H1 (cell line): ENCODE measurements at regions not wholly inside any gene's neighbourhood (a gene's known extent, or its start where the extent isn't known, plus 50 kb on each side); places are given as distances from the start of the nearest gene placed in this dataset.

Experiments used
- CTCF ChIA-PET: fragments of 300-600 bp; sonication (Branson Sonifier 250); formaldehyde crosslinking; loops from one replicate; lab custom pipeline; 2021; ENCODE audit not compliant: partially characterized antibody; lab: Charles Lee
- POLR2A ChIA-PET: fragments of 300-600 bp; sonication (Branson Sonifier 250); formaldehyde crosslinking; loops from one replicate; lab custom pipeline; 2021; ENCODE audit warnings: inconsistent platforms; ENCODE audit not compliant: partially characterized antibody; lab: Charles Lee
- DNase-seq, 2 experiments: peaks; one replicate each; pipeline versions ENCODE4 v3.0.0 to v3.0.0-alpha.2; 2010 to 2022; ENCODE audit warnings: low spot score in 2 of 2, low read depth in 1 of 2, mixed read lengths in 1 of 2
- FAIRE-seq: peaks from 2 replicates; lab custom pipeline; 2011; peaks lifted over from hg19 to GRCh38; lab: Jason Lieb, UNC
- H2AFZ ChIP-seq: 2 replicates; pipeline ENCODE4 v1.8.1; 2012; ENCODE audit warnings: low read length, inconsistent platforms
- H2AK5ac ChIP-seq: 2 replicates; pipeline ENCODE4 v1.6.1; 2013; ENCODE audit warnings: low read depth, low read length
- H2BK120ac ChIP-seq: replicated peaks from 2 replicates; pipeline ENCODE3; 2013; ENCODE audit warnings: low read depth, low read length, inconsistent platforms
- H2BK12ac ChIP-seq: 2 replicates; pipeline ENCODE4 v1.6.1; 2013; ENCODE audit warnings: low read depth, low read length
- H2BK15ac ChIP-seq: 2 replicates; pipeline ENCODE4 v1.6.1; 2013; ENCODE audit warnings: low read length
- H2BK20ac ChIP-seq: 2 replicates; pipeline ENCODE4 v1.6.1; 2013; ENCODE audit warnings: low read length
- H2BK5ac ChIP-seq: 2 replicates; pipeline ENCODE4 v1.6.1; 2013; ENCODE audit warnings: low read depth, low read length
- H3K14ac ChIP-seq: 2 replicates; pipeline ENCODE4 v1.6.1; 2013; ENCODE audit warnings: inconsistent platforms; ENCODE audit not compliant: insufficient read length
- H3K18ac ChIP-seq: 2 replicates; pipeline ENCODE4 v1.6.1; 2013; ENCODE audit warnings: low read length; ENCODE audit errors: extremely low read depth
- H3K23ac ChIP-seq: 2 replicates; pipeline ENCODE4 v1.6.1; 2013; ENCODE audit warnings: inconsistent platforms; ENCODE audit not compliant: insufficient read length
- H3K23me2 ChIP-seq: 2 replicates; pipeline ENCODE4 v1.6.1; 2013; ENCODE audit warnings: low read depth, low read length
- H3K27ac ChIP-seq: 2 replicates; pipeline ENCODE4 v1.6.1; 2011; ENCODE audit warnings: low read depth, low read length, inconsistent platforms
- H3K27me3 ChIP-seq, 4 experiments: replicated peaks in 1 of 4; 1 replicate in 1 of 4; 2 replicates in 3 of 4; pipeline versions ENCODE4 v1.6.1 to v1.8.1; 2011 to 2013; ENCODE audit warnings: low read length in 3 of 4, mild to moderate bottlenecking in 3 of 4, inconsistent platforms in 2 of 4, mixed read lengths in 2 of 4, moderate library complexity in 1 of 4; ENCODE audit not compliant: control insufficient read depth in 3 of 4, insufficient read depth in 3 of 4; ENCODE audit errors: extremely low read depth in 1 of 4
- H3K36me3 ChIP-seq, 4 experiments: 2 replicates each; pipeline versions ENCODE4 v1.6.1 to v1.8.1; 2011 to 2013; ENCODE audit warnings: mild to moderate bottlenecking in 4 of 4, low read length in 3 of 4, moderate library complexity in 2 of 4, control low read depth in 1 of 4, inconsistent platforms in 1 of 4; ENCODE audit not compliant: insufficient read depth in 4 of 4, control insufficient read depth in 2 of 4
- H3K4ac ChIP-seq: replicated peaks from 2 replicates; pipeline ENCODE3; 2013; ENCODE audit warnings: low read length, low read depth, mixed read lengths, inconsistent platforms; ENCODE audit not compliant: insufficient read length
- H3K4me1 ChIP-seq, 4 experiments: replicated peaks in 1 of 4; 1 replicate in 1 of 4; 2 replicates in 3 of 4; pipeline versions ENCODE4 v1.6.1 to v1.8.1; 2011 to 2013; ENCODE audit warnings: low read length in 3 of 4, inconsistent platforms in 2 of 4, mixed read lengths in 1 of 4; ENCODE audit not compliant: insufficient read depth in 4 of 4, control insufficient read depth in 3 of 4
- H3K4me2 ChIP-seq, 2 experiments: 2 replicates each; pipeline versions ENCODE4 v1.6.1 to v1.8.1; 2011 to 2013; ENCODE audit warnings: low read depth in 2 of 2, low read length in 2 of 2, control low read depth in 1 of 2, inconsistent platforms in 1 of 2, mild to moderate bottlenecking in 1 of 2; ENCODE audit not compliant: insufficient read depth in 1 of 2
- H3K4me3 ChIP-seq, 4 experiments: fragments of 200-600, 300-600 bp in 1 of 4; sonication (generic), shearing (Covaris generic), sonication (Bioruptor Twin) in 1 of 4; 2 replicates each; pipeline versions ENCODE4 v1.5.1 to v1.8.1; 2011 to 2016; ENCODE audit warnings: low read length in 4 of 4, low read depth in 3 of 4, control low read depth in 2 of 4, inconsistent platforms in 2 of 4, mild to moderate bottlenecking in 2 of 4, mixed read lengths in 1 of 4, moderate library complexity in 1 of 4; ENCODE audit not compliant: insufficient read depth in 2 of 4; ENCODE audit errors: extremely low read depth in 1 of 4
- H3K56ac ChIP-seq: replicated peaks from 2 replicates; pipeline ENCODE3; 2013; ENCODE audit warnings: low read depth, mild to moderate bottlenecking, mixed read lengths, low read length, inconsistent platforms; ENCODE audit not compliant: insufficient read length
- H3K79me1 ChIP-seq: 2 replicates; pipeline ENCODE4 v1.6.1; 2013; ENCODE audit warnings: low read depth, low read length, control low read depth
- H3K79me2 ChIP-seq, 2 experiments: 2 replicates each; pipeline versions ENCODE4 v1.6.1 to v1.8.1; 2012 to 2013; ENCODE audit warnings: low read length in 2 of 2, mild to moderate bottlenecking in 2 of 2, inconsistent platforms in 1 of 2; ENCODE audit not compliant: insufficient read depth in 2 of 2, control insufficient read depth in 1 of 2
- H3K9ac ChIP-seq, 4 experiments: replicated peaks in 1 of 4; 1 replicate in 1 of 4; 2 replicates in 3 of 4; pipeline versions ENCODE4 v1.6.1 to v1.8.1; 2011 to 2013; ENCODE audit warnings: low read depth in 3 of 4, low read length in 3 of 4, control low read depth in 2 of 4, mild to moderate bottlenecking in 2 of 4, moderate library complexity in 2 of 4, inconsistent platforms in 1 of 4; ENCODE audit errors: extremely low read depth in 1 of 4
- H3K9me3 ChIP-seq, 2 experiments: 2 replicates each; pipeline versions ENCODE4 v1.6.1 to v1.8.1; 2012 to 2013; ENCODE audit warnings: mild to moderate bottlenecking in 2 of 2, moderate library complexity in 2 of 2, control low read depth in 1 of 2, inconsistent platforms in 1 of 2, low read depth in 1 of 2, low read length in 1 of 2, mixed read lengths in 1 of 2; ENCODE audit not compliant: insufficient read depth in 2 of 2
- H4K20me1 ChIP-seq, 2 experiments: replicated peaks in 1 of 2; 2 replicates each; pipeline versions ENCODE3 to v1.8.1; 2011 to 2013; ENCODE audit warnings: inconsistent platforms in 2 of 2, low read length in 2 of 2, mild to moderate bottlenecking in 1 of 2; ENCODE audit not compliant: insufficient read depth in 2 of 2, control insufficient read depth in 1 of 2
- H4K5ac ChIP-seq: 2 replicates; pipeline ENCODE4 v1.6.1; 2013; ENCODE audit warnings: low read length, low read depth, mixed read lengths, inconsistent platforms; ENCODE audit not compliant: insufficient read length
- H4K8ac ChIP-seq: 2 replicates; pipeline ENCODE4 v1.8.0; 2013; ENCODE audit warnings: mild to moderate bottlenecking, moderate library complexity, low read length, inconsistent platforms; ENCODE audit not compliant: insufficient read depth; ENCODE audit errors: extremely low read depth
- H4K91ac ChIP-seq: replicated peaks from 2 replicates; pipeline ENCODE3; 2013; ENCODE audit warnings: low read length, mixed read lengths, inconsistent platforms; ENCODE audit not compliant: insufficient read length
- JUN ChIP-seq: IDR thresholded peaks from 2 replicates; pipeline ENCODE4 v1.6.1; 2011; ENCODE audit warnings: low read depth, mild to moderate bottlenecking, improper control_type of control experiment, low read length
- WGBS, 2 experiments: shearing (Covaris generic) in 1 of 2; methylation state at CpG; one replicate each; pipeline versions ENCODE4 v1.1.6 to v1.1.7; 2013 to 2015; ENCODE audit warnings: low lambda C conversion rate in 2 of 2, mixed read lengths in 2 of 2, inconsistent platforms in 1 of 2, low coverage in 1 of 2, missing lambda C conversion rate in 1 of 2; ENCODE audit not compliant: insufficient replicate concordance in 2 of 2, insufficient coverage in 1 of 2, insufficient read length in 1 of 2; ENCODE audit errors: extremely low coverage in 1 of 2, missing lambda C conversion rate in 1 of 2; 5-methylcytosine and 5-hydroxymethylcytosine counted together

DNA sequence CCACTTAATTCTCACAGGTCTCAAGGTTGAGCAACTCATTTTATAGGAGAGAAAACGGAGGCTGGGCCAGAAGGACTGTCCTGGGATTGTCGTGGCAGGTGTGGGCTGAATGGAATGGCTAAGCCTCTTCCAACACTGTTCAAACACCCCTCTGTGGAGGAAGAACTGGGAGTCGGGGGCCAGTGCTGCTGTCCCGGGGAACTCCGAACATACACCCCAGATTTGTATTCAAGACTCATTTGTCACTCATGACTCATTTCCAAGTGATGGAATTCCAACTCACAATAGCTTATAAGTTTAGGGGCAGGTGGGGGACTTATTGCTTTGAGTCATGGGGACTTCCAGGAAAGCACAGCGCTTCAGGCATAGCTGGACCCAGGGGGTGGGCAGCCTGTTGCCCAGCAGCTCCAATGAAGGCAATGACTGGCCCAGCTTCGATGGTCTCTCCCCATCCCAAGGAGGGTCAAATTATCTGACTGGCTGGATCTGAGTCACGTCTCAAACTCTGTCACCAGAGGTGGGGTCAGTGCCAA, 72.5 kb downstream of the TM2D3 start:
- H2BK120ac ChIP-seq, result no peak overlapping the region
- no peak overlapping the region for H2AFZ ChIP-seq
- H3K23me2 ChIP-seq, result no peaks in the 10 kb centered on the region
- H4K20me1 ChIP-seq, result no peaks in the 10 kb centered on the region
- H2BK15ac ChIP-seq, result no peak overlapping the region
- 87% methylated on average over 8 of the region's 8 CpGs; no CpG with 5 or more reads in 1 of the 2 experiments for WGBS, 2 experiments
- no peak overlapping the region for H3K18ac ChIP-seq
- H3K27ac ChIP-seq, result no peak overlapping the region
- H2BK12ac ChIP-seq, result no peak overlapping the region
- H2BK5ac ChIP-seq, result no peak overlapping the region
- no peak overlapping the region for H4K91ac ChIP-seq
- no peak overlapping the region for H4K8ac ChIP-seq
- ChIA-PET CTCF (interaction anchor here (0.9 to 3.0 kb wide), 7 partner anchors 10 to 284 kb away, joined by 3 to 8 read pairs (median 3); no protein-coding TSS in a partner anchor), POLR2A (no interaction called here)
- H4K5ac ChIP-seq, result no peak overlapping the region
- no peaks in the 10 kb centered on the region for H3K36me3 ChIP-seq
- H3K4ac ChIP-seq, result no peak overlapping the region
- H3K4me2 ChIP-seq, result no peak overlapping the region
- H3K4me1 ChIP-seq, result no peaks in the 10 kb centered on the region
- H3K4me3 ChIP-seq, result no peak overlapping the region
- DNase-seq, result no peak
- H3K56ac ChIP-seq, result no peak overlapping the region
- H2BK20ac ChIP-seq, result no peak overlapping the region
- no peaks in the 10 kb centered on the region for H3K27me3 ChIP-seq
- H3K9me3 ChIP-seq, result peaks cover 2 to 13% of the 10 kb centered on the region in 2 experiments; a peak in 1 of 4 replicates
- H3K9ac ChIP-seq, result no peak overlapping the region
- no peak overlapping the region for H3K23ac ChIP-seq
- FAIRE-seq, result no peak
- no peak overlapping the region for H3K14ac ChIP-seq
- no peaks in the 10 kb centered on the region for H3K79me2 ChIP-seq
- no peaks in the 10 kb centered on the region for H3K79me1 ChIP-seq
- H2AK5ac ChIP-seq, result no peak overlapping the region
- no peak for TF ChIP-seq JUN
